ENCODE measurements at regions not wholly inside any gene's neighbourhood (a gene's known extent, or its start where the extent isn't known, plus 50 kb on each side); places are given as distances from the start of the nearest gene placed in this dataset.

- no peak for FAIRE-seq
- H3K27ac Mint-ChIP-seq (ENCODE audit: unreplicated experiment), result no peak overlapping the region
Observed at GRCh38 chr5:66356011-66356565, 212.0 kb downstream of the SREK1 start.

DNA sequence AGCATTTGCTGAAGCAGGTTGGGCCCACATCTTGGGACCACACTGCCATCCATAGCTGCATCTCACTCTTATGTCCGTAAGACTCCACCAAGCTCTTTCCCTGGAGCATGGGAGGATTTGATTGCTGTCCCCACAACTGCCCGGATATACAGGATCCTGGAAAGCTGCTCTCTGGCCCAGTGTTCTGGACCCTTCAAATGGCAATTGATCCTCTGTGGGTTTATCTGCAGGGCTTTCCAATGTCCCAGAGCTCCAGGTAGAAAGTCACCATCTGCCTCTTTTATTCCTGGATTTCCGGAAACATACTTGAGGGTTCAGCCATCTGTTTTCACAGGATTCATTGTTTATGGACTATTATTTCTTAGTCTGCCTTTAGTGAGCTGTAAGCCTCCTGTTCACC is 214.6 kb downstream of the SREK1 start:
- DNase-seq (ENCODE audit: low read depth), result no peak
- H2AFZ ChIP-seq (ENCODE audit: low read depth, low read length), result no peak overlapping the region
- H3K36me3 ChIP-seq (ENCODE audit: insufficient read depth, low read length), result no peaks in the 10 kb centered on the region
- Mint-ChIP-seq H3K27me3 (ENCODE audit: low read depth, unreplicated experiment) (peaks cover 6% of the 10 kb centered on the region), H3K27ac (ENCODE audit: unreplicated experiment) (no peak overlapping the region), H3K4me1 (ENCODE audit: low read depth, unreplicated experiment) (peaks cover 5% of the 10 kb centered on the region), H3K36me3 (ENCODE audit: low read depth, unreplicated experiment) (no peaks in the 10 kb centered on the region), H3K9me3 (ENCODE audit: unreplicated experiment) (peaks cover 5% of the 10 kb centered on the region), H3K4me3 (ENCODE audit: unreplicated experiment) (no peak overlapping the region)
- TF ChIP-seq CTCF (IDR thresholded peaks at IDR 0.05; ENCODE audit: insufficient read depth, low read depth, low read length) (no peak), EZH2 (IDR thresholded peaks at IDR 0.05; ENCODE audit: insufficient read depth, low read length) (no peak)
- H3K4me3 ChIP-seq (ENCODE audit: insufficient read depth, low read depth, low read length), result no peak overlapping the region
- no peak overlapping the region for H3K9ac ChIP-seq (ENCODE audit: low read length)
- no peaks in the 10 kb centered on the region for H4K20me1 ChIP-seq (ENCODE audit: insufficient read depth, low read length)
- H3K79me2 ChIP-seq (ENCODE audit: insufficient read depth, low read length), result no peaks in the 10 kb centered on the region
- H3K4me1 ChIP-seq (ENCODE audit: insufficient read depth, low read length), result no peaks in the 10 kb centered on the region
- no peaks in the 10 kb centered on the region for H3K27me3 ChIP-seq (ENCODE audit: insufficient read depth, low read length)
- no peaks in the 10 kb centered on the region for H3K9me3 ChIP-seq (ENCODE audit: insufficient read depth, low read depth, low read length)
- H3K4me2 ChIP-seq (ENCODE audit: low read length), result no peak overlapping the region
- no peak for FAIRE-seq
- no peak overlapping the region for H3K27ac ChIP-seq (ENCODE audit: low read depth, low read length)

More at GRCh38 chr5:66356011-66356565, 212.0 kb downstream of the SREK1 start:
- peak; percentile 21 for DNase-seq (ENCODE audit: low read depth)
- Histone ChIP-seq H2AFZ (ENCODE audit: low read depth, low read length) (no peak overlapping the region), H3K9ac (ENCODE audit: low read length) (no peak overlapping the region), H4K20me1 (ENCODE audit: insufficient read depth, low read length) (no peaks in the 10 kb centered on the region), H3K4me3 (ENCODE audit: insufficient read depth, low read depth, low read length) (no peak overlapping the region), H3K79me2 (ENCODE audit: insufficient read depth, low read length) (no peaks in the 10 kb centered on the region), H3K27me3 (ENCODE audit: insufficient read depth, low read length) (peaks cover 3% of the 10 kb centered on the region), H3K27ac (ENCODE audit: low read depth, low read length) (no peak overlapping the region), H3K4me1 (ENCODE audit: insufficient read depth, low read length) (no peaks in the 10 kb centered on the region), H3K9me3 (ENCODE audit: insufficient read depth, low read depth, low read length) (no peaks in the 10 kb centered on the region), H3K36me3 (ENCODE audit: insufficient read depth, low read length) (no peaks in the 10 kb centered on the region), H3K4me2 (ENCODE audit: low read length) (no peak overlapping the region)
- Mint-ChIP-seq H3K36me3 (ENCODE audit: low read depth, unreplicated experiment) (no peaks in the 10 kb centered on the region), H3K9me3 (ENCODE audit: unreplicated experiment) (peaks cover 9% of the 10 kb centered on the region), H3K4me3 (ENCODE audit: unreplicated experiment) (no peak overlapping the region), H3K4me1 (ENCODE audit: low read depth, unreplicated experiment) (peaks cover 5% of the 10 kb centered on the region), H3K27me3 (ENCODE audit: low read depth, unreplicated experiment) (peaks cover 11% of the 10 kb centered on the region)
- TF ChIP-seq CTCF (IDR thresholded peaks at IDR 0.05; ENCODE audit: insufficient read depth, low read depth, low read length) (no peak), EZH2 (IDR thresholded peaks at IDR 0.05; ENCODE audit: insufficient read depth, low read length) (no peak)

DNA sequence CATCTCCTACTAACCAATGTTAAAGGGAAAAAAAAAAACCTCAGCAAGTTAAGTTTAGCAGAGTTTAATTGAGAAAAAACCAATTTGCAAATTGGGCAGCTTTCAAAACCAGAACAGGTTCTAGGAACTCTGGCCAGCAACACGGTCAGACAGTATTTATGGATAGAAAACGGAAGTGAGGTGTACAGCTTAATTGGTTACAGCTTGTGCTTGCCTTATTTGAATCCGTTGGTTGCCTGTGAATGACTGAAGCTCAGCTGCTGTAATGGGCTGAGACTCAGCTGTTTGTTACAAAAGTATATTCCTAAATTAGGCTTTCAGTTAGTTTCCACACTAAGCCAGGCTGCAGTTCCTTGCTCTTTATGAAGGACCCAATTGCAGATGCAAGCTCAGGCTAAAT is 217.0 kb downstream of the SREK1 start:
- FAIRE-seq, result no peak
- Mint-ChIP-seq H3K27me3 (ENCODE audit: low read depth, unreplicated experiment) (peaks cover 5% of the 10 kb centered on the region), H3K4me1 (ENCODE audit: low read depth, unreplicated experiment) (peaks cover 3% of the 10 kb centered on the region), H3K4me3 (ENCODE audit: unreplicated experiment) (no peak overlapping the region), H3K27ac (ENCODE audit: unreplicated experiment) (no peak overlapping the region), H3K36me3 (ENCODE audit: low read depth, unreplicated experiment) (no peaks in the 10 kb centered on the region), H3K9me3 (ENCODE audit: unreplicated experiment) (peaks cover 5% of the 10 kb centered on the region)
- H3K36me3 ChIP-seq (ENCODE audit: insufficient read depth, low read length), result no peaks in the 10 kb centered on the region
- TF ChIP-seq CTCF (IDR thresholded peaks at IDR 0.05; ENCODE audit: insufficient read depth, low read depth, low read length), result no peak
- no peak for TF ChIP-seq EZH2 (IDR thresholded peaks at IDR 0.05; ENCODE audit: insufficient read depth, low read length)
- H4K20me1 ChIP-seq (ENCODE audit: insufficient read depth, low read length), result no peaks in the 10 kb centered on the region
- H3K79me2 ChIP-seq (ENCODE audit: insufficient read depth, low read length), result no peaks in the 10 kb centered on the region
- H3K9me3 ChIP-seq (ENCODE audit: insufficient read depth, low read depth, low read length), result no peaks in the 10 kb centered on the region
- no peaks in the 10 kb centered on the region for H3K27me3 ChIP-seq (ENCODE audit: insufficient read depth, low read length)
- H3K4me3 ChIP-seq (ENCODE audit: insufficient read depth, low read depth, low read length), result no peak overlapping the region
- H3K4me2 ChIP-seq (ENCODE audit: low read length), result no peak overlapping the region
- no peak overlapping the region for H2AFZ ChIP-seq (ENCODE audit: low read depth, low read length)
- no peak for DNase-seq (ENCODE audit: low read depth)
- H3K27ac ChIP-seq (ENCODE audit: low read depth, low read length), result no peak overlapping the region
- no peaks in the 10 kb centered on the region for H3K4me1 ChIP-seq (ENCODE audit: insufficient read depth, low read length)
- H3K9ac ChIP-seq (ENCODE audit: low read length), result no peak overlapping the region

All from astrocyte (in vitro differentiated cells and primary cell).